ENCODE measurements at regions not wholly inside any gene's neighbourhood (a gene's known extent, or its start where the extent isn't known, plus 50 kb on each side); places are given as distances from the start of the nearest gene placed in this dataset.

DNA sequence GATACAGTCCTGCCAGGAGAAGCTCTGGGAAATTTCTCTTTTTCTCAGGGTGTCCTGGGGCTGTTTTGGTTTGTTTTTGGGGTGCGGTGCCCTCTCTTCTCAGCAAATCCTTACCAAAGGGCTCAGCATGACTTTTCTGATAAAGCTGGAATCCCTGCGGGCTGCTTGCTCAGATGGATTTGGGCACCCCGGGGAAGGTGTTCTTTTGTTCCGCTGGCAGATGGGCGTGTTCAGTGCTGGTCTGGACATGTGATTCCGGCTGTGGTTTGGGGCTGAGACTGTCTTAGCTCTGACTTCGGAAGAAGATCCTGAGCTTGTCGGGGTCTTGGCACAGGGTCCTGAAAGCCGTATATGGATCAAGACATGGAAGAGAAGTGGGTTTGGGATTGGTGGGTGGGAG is 134.2 kb upstream of the SPRED2 start:
- TF ChIP-seq CTCF (IDR thresholded peaks at IDR 0.05) (no peak), POLR2A (IDR thresholded peaks at IDR 0.05) (no peak)
